Astrocyte (in vitro differentiated cells and primary cell): ENCODE measurements at regions not wholly inside any gene's neighbourhood (a gene's known extent, or its start where the extent isn't known, plus 50 kb on each side); places are given as distances from the start of the nearest gene placed in this dataset.

Experiments used
- DNase-seq: peaks from one replicate; pipeline ENCODE4 v3.0.0-alpha.2; 2010; ENCODE audit warnings: low read depth
- FAIRE-seq: peaks from 2 replicates; lab custom pipeline; 2011; peaks lifted over from hg19 to GRCh38; lab: Jason Lieb, UNC
- H2AFZ ChIP-seq: 2 replicates; pipeline ENCODE4 v1.6.0; 2012; ENCODE audit warnings: low read depth, low read length, inconsistent platforms
- H3K27ac ChIP-seq: 2 replicates; pipeline ENCODE4 v1.5.1; 2011; ENCODE audit warnings: low read depth, low read length, inconsistent platforms
- H3K27me3 ChIP-seq: 2 replicates; pipeline ENCODE4 v1.6.0; 2011; ENCODE audit warnings: low read length, inconsistent platforms; ENCODE audit not compliant: insufficient read depth
- H3K36me3 ChIP-seq: 2 replicates; pipeline ENCODE4 v1.5.1; 2011; ENCODE audit warnings: low read length, inconsistent platforms; ENCODE audit not compliant: insufficient read depth
- H3K4me1 ChIP-seq: 2 replicates; pipeline ENCODE4 v1.5.1; 2011; ENCODE audit warnings: low read length, inconsistent platforms; ENCODE audit not compliant: insufficient read depth
- H3K4me2 ChIP-seq: 2 replicates; pipeline ENCODE4 v1.6.0; 2012; ENCODE audit warnings: low read length, inconsistent platforms
- H3K4me3 ChIP-seq: 2 replicates; pipeline ENCODE4 v1.5.1; 2011; ENCODE audit warnings: low read depth, mild to moderate bottlenecking, low read length, inconsistent platforms; ENCODE audit not compliant: insufficient read depth
- H3K79me2 ChIP-seq: 2 replicates; pipeline ENCODE4 v1.6.0; 2012; ENCODE audit warnings: mild to moderate bottlenecking, low read length, inconsistent platforms; ENCODE audit not compliant: insufficient read depth
- H3K9ac ChIP-seq: 2 replicates; pipeline ENCODE4 v1.6.0; 2012; ENCODE audit warnings: mild to moderate bottlenecking, low read length, inconsistent platforms
- H3K9me3 ChIP-seq: 2 replicates; pipeline ENCODE4 v1.5.1; 2012; ENCODE audit warnings: low read depth, mild to moderate bottlenecking, low read length, inconsistent platforms; ENCODE audit not compliant: insufficient read depth
- H4K20me1 ChIP-seq: 2 replicates; pipeline ENCODE4 v1.6.0; 2012; ENCODE audit warnings: low read length, inconsistent platforms; ENCODE audit not compliant: insufficient read depth
- H3K27ac Mint-ChIP-seq: one replicate; pipeline ENCODE4 v1.8.0; 2021; ENCODE audit warnings: mild to moderate bottlenecking, mixed read lengths; ENCODE audit not compliant: unreplicated experiment
- H3K27me3 Mint-ChIP-seq: one replicate; pipeline ENCODE4 v1.8.0; 2021; ENCODE audit warnings: low read depth, mixed read lengths; ENCODE audit not compliant: unreplicated experiment
- H3K36me3 Mint-ChIP-seq: one replicate; pipeline ENCODE4 v1.8.0; 2021; ENCODE audit warnings: low read depth, mixed read lengths; ENCODE audit not compliant: unreplicated experiment
- H3K4me1 Mint-ChIP-seq: one replicate; pipeline ENCODE4 v1.8.0; 2021; ENCODE audit warnings: low read depth, mixed read lengths; ENCODE audit not compliant: unreplicated experiment
- H3K4me3 Mint-ChIP-seq: one replicate; pipeline ENCODE4 v1.8.0; 2021; ENCODE audit warnings: mild to moderate bottlenecking, moderate library complexity, mixed read lengths; ENCODE audit not compliant: unreplicated experiment
- H3K9me3 Mint-ChIP-seq: one replicate; pipeline ENCODE4 v1.8.0; 2021; ENCODE audit warnings: mild to moderate bottlenecking, mixed read lengths; ENCODE audit not compliant: unreplicated experiment
- EZH2 ChIP-seq: IDR thresholded peaks from 2 replicates; pipeline ENCODE4 v1.6.1; 2012; ENCODE audit warnings: mild to moderate bottlenecking, low read length, inconsistent platforms; ENCODE audit not compliant: insufficient read depth
- TF ChIP-seq, protein P1 (sequence below): IDR thresholded peaks from 2 replicates; pipeline ENCODE4 v1.5.1; 2011; ENCODE audit warnings: low read depth, mild to moderate bottlenecking, inconsistent platforms, low read length, moderate library complexity; ENCODE audit not compliant: insufficient read depth

DNA sequence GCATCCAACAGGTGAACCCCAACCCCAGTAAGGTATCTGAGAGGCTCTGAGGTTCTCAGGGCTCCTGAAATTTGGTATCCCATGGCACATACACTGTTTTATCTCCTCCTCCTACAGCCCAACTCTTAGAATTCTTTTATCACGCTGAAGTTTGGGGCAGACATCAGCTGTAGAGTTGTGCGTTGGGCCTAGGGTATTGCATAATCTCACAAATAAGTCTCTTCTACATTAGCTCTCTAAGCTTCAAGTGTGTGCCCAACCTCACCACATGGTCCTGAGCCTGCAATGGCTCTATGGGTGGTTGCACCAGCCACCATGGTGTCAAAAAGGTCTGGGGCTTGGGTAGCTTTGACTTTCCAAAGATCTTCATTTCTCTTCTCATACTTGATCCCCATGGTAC is 603.0 kb downstream of the BUD13 start:
- Mint-ChIP-seq H3K4me1 (peaks cover 13% of the 10 kb centered on the region), H3K27ac (no peak overlapping the region), H3K9me3 (peaks cover 6% of the 10 kb centered on the region), H3K4me3 (no peak overlapping the region), H3K36me3 (no peaks in the 10 kb centered on the region), H3K27me3 (peaks cover 37% of the 10 kb centered on the region)
- no peak overlapping the region for H3K27ac ChIP-seq
- no peaks in the 10 kb centered on the region for H3K36me3 ChIP-seq
- no peak overlapping the region for H3K4me2 ChIP-seq
- DNase-seq (no peak), FAIRE-seq (no peak)
- H3K27me3 ChIP-seq = no peaks in the 10 kb centered on the region
- no peaks in the 10 kb centered on the region for H4K20me1 ChIP-seq
- H3K4me3 ChIP-seq = no peak overlapping the region
- TF ChIP-seq EZH2 = no peak
- H3K9me3 ChIP-seq = no peaks in the 10 kb centered on the region
- no peaks in the 10 kb centered on the region for H3K4me1 ChIP-seq
- H3K9ac ChIP-seq = no peak overlapping the region
- H2AFZ ChIP-seq = no peak overlapping the region
- H3K79me2 ChIP-seq = no peaks in the 10 kb centered on the region

GRCh38 chr11:116168459-116168787 is 604.4 kb downstream of the BUD13 start:
- H3K4me1 ChIP-seq = no peaks in the 10 kb centered on the region
- no peaks in the 10 kb centered on the region for H3K27me3 ChIP-seq
- Mint-ChIP-seq H3K27ac (no peak overlapping the region), H3K4me1 (peaks cover 10% of the 10 kb centered on the region), H3K4me3 (no peak overlapping the region), H3K9me3 (peaks cover 6% of the 10 kb centered on the region), H3K27me3 (peaks cover 36% of the 10 kb centered on the region), H3K36me3 (no peaks in the 10 kb centered on the region)
- H2AFZ ChIP-seq = no peak overlapping the region
- no peaks in the 10 kb centered on the region for H3K79me2 ChIP-seq
- DNase-seq (no peak), FAIRE-seq (no peak)
- H3K27ac ChIP-seq = no peak overlapping the region
- H4K20me1 ChIP-seq = no peaks in the 10 kb centered on the region
- no peak overlapping the region for H3K9ac ChIP-seq
- no peak overlapping the region for H3K4me3 ChIP-seq
- H3K4me2 ChIP-seq = no peak overlapping the region
- TF ChIP-seq EZH2 = no peak
- TF ChIP-seq, protein P1, sequence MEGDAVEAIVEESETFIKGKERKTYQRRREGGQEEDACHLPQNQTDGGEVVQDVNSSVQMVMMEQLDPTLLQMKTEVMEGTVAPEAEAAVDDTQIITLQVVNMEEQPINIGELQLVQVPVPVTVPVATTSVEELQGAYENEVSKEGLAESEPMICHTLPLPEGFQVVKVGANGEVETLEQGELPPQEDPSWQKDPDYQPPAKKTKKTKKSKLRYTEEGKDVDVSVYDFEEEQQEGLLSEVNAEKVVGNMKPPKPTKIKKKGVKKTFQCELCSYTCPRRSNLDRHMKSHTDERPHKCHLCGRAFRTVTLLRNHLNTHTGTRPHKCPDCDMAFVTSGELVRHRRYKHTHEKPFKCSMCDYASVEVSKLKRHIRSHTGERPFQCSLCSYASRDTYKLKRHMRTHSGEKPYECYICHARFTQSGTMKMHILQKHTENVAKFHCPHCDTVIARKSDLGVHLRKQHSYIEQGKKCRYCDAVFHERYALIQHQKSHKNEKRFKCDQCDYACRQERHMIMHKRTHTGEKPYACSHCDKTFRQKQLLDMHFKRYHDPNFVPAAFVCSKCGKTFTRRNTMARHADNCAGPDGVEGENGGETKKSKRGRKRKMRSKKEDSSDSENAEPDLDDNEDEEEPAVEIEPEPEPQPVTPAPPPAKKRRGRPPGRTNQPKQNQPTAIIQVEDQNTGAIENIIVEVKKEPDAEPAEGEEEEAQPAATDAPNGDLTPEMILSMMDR = no peak
- H3K36me3 ChIP-seq = no peaks in the 10 kb centered on the region
- no peaks in the 10 kb centered on the region for H3K9me3 ChIP-seq

- Histone ChIP-seq H3K36me3 (no peaks in the 10 kb centered on the region), H4K20me1 (no peaks in the 10 kb centered on the region), H3K27ac (no peak overlapping the region), H2AFZ (no peak overlapping the region), H3K79me2 (no peaks in the 10 kb centered on the region), H3K9me3 (no peaks in the 10 kb centered on the region), H3K4me3 (no peak overlapping the region), H3K4me1 (no peaks in the 10 kb centered on the region), H3K27me3 (no peaks in the 10 kb centered on the region), H3K4me2 (no peak overlapping the region), H3K9ac (no peak overlapping the region)
- H3K4me3 Mint-ChIP-seq = no peak overlapping the region
- no peak for DNase-seq
- H3K27me3 Mint-ChIP-seq = peaks cover 36% of the 10 kb centered on the region
- TF ChIP-seq, protein P1 = no peak
- TF ChIP-seq EZH2 = no peak
- no peaks in the 10 kb centered on the region for H3K36me3 Mint-ChIP-seq
- no peak overlapping the region for H3K27ac Mint-ChIP-seq
- peaks cover 10% of the 10 kb centered on the region for H3K4me1 Mint-ChIP-seq
- peaks cover 6% of the 10 kb centered on the region for H3K9me3 Mint-ChIP-seq
- FAIRE-seq = no peak
These were observed 604.9 kb downstream of the BUD13 start for GRCh38 chr11:116167706-116168458.
